Choroid plexus epithelial cell (primary cell): ENCODE measurements at regions not wholly inside any gene's neighbourhood (a gene's known extent, or its start where the extent isn't known, plus 50 kb on each side); places are given as distances from the start of the nearest gene placed in this dataset.

ENCODE experiments used
- DNase-seq: peaks from one replicate; pipeline ENCODE4 v3.0.0-alpha.2; 2010; ENCODE audit warnings: low read depth
- H3K4me3 ChIP-seq: 2 replicates; pipeline ENCODE4 v1.5.1; 2011; ENCODE audit warnings: low read depth, mild to moderate bottlenecking, control low read depth, low read length, moderate library complexity
- TF ChIP-seq, protein P1 (sequence below): conservative IDR thresholded peaks from 2 replicates; pipeline ENCODE4 v1.5.1; 2011; ENCODE audit warnings: low read depth, mild to moderate bottlenecking, control low read depth, inconsistent platforms, low read length, moderate library complexity

GRCh38 chr11:70486731-70487130 is 88.4 kb downstream of the CTTN start:
- TF ChIP-seq, protein P1, sequence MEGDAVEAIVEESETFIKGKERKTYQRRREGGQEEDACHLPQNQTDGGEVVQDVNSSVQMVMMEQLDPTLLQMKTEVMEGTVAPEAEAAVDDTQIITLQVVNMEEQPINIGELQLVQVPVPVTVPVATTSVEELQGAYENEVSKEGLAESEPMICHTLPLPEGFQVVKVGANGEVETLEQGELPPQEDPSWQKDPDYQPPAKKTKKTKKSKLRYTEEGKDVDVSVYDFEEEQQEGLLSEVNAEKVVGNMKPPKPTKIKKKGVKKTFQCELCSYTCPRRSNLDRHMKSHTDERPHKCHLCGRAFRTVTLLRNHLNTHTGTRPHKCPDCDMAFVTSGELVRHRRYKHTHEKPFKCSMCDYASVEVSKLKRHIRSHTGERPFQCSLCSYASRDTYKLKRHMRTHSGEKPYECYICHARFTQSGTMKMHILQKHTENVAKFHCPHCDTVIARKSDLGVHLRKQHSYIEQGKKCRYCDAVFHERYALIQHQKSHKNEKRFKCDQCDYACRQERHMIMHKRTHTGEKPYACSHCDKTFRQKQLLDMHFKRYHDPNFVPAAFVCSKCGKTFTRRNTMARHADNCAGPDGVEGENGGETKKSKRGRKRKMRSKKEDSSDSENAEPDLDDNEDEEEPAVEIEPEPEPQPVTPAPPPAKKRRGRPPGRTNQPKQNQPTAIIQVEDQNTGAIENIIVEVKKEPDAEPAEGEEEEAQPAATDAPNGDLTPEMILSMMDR: no peak
- DNase-seq: no peak

GRCh38 chr11:70487160-70487559 is 88.8 kb downstream of the CTTN start:
- TF ChIP-seq, protein P1: no peak
- no peak for DNase-seq
- H3K4me3 ChIP-seq: no peak overlapping the region

More at GRCh38 chr11:70486731-70487130, 88.4 kb downstream of the CTTN start:
- H3K4me3 ChIP-seq: no peak overlapping the region

DNA sequence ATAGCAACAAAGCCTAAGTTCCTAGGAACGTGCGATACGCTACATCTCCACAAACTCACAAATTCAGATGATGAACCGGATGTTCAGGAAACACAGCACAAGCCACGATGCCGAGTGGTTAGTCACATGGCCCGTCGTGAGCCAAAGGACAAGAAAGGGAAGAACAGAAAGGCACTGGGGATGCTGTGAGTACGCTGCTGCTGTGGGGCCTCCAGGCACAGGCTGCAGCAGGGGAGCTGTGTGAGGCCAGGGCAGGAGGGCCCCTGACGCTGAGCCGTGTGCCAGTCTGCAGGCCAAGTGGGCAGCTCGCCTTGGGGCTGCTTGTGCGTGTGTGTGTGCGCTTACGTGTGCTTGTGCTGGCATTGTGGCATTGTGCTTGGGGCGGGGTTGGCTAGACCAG is 89.4 kb downstream of the CTTN start:
- TF ChIP-seq, protein P1: no peak
- H3K4me3 ChIP-seq: no peak overlapping the region
- no peak for DNase-seq

DNA sequence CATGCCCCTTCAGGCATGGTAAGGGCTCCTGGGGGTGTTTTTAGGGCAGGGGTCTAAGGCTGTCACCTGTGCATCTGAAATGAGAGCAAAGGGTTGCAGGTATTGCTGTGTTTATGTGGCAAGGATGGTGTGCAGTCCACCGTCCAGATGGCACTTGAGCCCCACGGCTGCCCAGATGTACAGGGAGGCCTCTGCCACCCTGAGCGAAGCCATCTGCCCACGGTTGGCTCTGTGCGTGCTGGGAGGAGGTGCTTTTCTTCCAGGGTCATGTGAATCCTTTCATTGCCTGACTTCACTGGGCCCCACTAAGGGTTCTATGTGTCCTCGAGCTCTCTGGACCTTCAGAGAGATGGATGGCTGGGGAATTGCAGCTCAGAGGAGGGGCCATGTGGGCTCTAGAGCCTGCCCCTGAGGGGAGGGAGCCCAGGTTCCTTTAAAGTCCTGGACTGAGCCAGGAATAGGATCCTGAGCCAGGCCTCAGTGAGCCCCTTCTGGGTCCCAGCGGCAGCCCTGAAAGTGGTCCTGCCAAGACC is 89.9 kb downstream of the CTTN start:
- TF ChIP-seq, protein P1: no peak

DNA sequence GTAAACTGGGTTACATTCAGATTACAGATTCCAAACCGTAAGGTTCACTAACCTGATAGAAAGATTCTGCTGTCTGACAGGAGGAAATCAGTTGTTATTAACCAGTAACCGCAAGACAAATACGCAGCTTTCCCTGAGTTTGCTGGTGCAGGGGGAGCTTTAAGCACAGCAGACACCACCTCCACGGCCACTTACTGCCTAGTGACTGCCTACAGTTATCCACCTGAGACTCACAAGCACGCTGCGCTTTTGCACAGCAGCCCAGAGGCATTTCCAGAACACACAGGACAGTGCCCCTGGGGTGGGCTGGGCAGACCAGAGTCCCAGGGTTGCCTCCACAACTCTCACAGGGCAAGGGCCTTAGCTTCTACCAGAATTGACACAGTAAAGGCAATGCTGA is 90.9 kb downstream of the CTTN start:
- TF ChIP-seq, protein P1: no peak
- no peak overlapping the region for H3K4me3 ChIP-seq
- DNase-seq: no peak

More for the DNA sequence above, 89.9 kb downstream of the CTTN start:
- DNase-seq: no peak
- no peak overlapping the region for H3K4me3 ChIP-seq

DNA sequence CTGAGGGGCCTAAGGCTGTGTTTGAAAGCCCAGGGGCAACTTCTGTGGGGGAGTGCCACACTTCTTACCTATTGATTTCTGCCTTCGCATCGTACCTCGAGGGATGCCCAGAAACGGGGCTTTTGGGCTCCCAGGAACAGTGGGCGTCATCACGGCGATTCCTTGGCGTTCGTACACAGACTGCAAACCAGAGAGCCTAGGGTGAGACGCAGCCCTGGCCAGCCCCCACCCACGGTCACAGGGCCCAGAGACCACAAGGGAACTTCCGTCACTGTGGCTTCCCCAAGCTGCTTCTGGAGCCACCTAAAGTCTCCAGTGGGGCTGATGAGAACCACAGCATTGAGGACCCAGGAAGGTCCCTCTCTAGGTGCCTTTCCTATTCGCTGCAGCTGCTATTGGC is 91.9 kb downstream of the CTTN start:
- TF ChIP-seq, protein P1: no peak
- no peak overlapping the region for H3K4me3 ChIP-seq
- no peak for DNase-seq
